Coronary artery (tissue), 2 donors: ENCODE measurements at regions not wholly inside any gene's neighbourhood (a gene's known extent, or its start where the extent isn't known, plus 50 kb on each side); places are given as distances from the start of the nearest gene placed in this dataset.

Experiments used
- DNase-seq: peaks from one replicate; pipeline ENCODE4 v3.0.0-alpha.2; 2017; ENCODE audit warnings: low spot score
- H3K27ac ChIP-seq, 2 donors: fragments of 200-600 bp; sonication (generic); one replicate each; pipeline ENCODE4 v1.5.1; 2016 to 2019
- H3K4me3 ChIP-seq: fragments of 200-600 bp; sonication (generic); 2 replicates; pipeline ENCODE4 v1.5.1; 2016; ENCODE audit warnings: mild to moderate bottlenecking, moderate library complexity
- TF ChIP-seq, protein P1 (sequence below): fragments of 200-600 bp; sonication (generic); IDR thresholded peaks from one replicate; pipeline ENCODE4 v1.5.1; 2019; ENCODE audit warnings: antibody characterized with exemption

DNA sequence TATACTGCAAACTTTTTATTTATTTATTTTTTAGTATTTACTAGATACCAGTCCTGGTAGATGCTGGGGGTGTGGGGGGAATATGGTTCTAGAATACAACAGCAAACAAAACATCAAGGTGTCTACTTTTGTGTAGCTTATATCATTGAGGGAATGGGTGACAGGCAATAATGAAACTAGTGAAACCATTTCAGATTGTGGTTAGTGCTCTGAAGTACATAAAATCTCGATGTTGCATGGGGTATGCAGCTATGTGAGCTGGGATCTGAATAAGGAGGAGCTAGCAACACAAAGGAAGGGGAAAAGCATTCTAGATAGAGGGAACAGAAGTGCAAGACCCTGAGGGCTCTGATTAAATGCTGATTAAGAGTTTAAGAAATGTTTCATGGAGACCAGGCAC is 103.5 kb downstream of the WT1 start:
- Histone ChIP-seq H3K4me3 (no peak overlapping the region), H3K27ac (no peak overlapping the region)
- no peak for DNase-seq
- TF ChIP-seq, protein P1, sequence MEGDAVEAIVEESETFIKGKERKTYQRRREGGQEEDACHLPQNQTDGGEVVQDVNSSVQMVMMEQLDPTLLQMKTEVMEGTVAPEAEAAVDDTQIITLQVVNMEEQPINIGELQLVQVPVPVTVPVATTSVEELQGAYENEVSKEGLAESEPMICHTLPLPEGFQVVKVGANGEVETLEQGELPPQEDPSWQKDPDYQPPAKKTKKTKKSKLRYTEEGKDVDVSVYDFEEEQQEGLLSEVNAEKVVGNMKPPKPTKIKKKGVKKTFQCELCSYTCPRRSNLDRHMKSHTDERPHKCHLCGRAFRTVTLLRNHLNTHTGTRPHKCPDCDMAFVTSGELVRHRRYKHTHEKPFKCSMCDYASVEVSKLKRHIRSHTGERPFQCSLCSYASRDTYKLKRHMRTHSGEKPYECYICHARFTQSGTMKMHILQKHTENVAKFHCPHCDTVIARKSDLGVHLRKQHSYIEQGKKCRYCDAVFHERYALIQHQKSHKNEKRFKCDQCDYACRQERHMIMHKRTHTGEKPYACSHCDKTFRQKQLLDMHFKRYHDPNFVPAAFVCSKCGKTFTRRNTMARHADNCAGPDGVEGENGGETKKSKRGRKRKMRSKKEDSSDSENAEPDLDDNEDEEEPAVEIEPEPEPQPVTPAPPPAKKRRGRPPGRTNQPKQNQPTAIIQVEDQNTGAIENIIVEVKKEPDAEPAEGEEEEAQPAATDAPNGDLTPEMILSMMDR: no peak

DNA sequence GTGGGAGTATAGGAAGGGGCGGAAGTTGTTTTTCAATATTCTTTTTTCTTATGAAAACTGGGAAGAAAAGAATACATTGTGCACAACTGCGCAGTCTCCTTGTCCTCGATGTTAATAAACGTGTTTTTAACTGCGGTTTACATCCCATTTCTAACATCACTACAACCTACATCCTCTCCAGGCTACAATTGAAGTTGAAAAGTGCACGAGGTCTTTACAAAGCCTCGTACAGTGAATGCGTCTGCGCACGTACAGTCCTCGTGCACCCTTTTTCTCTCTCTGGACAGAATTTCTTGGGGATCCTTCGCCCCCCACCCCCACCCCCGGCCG is 102.4 kb downstream of the WT1 start:
- TF ChIP-seq, protein P1: no peak
- peak overlapping the region; percentile 69 for H3K4me3 ChIP-seq
- no peak overlapping the region for H3K27ac ChIP-seq
- DNase-seq: no peak

DNA sequence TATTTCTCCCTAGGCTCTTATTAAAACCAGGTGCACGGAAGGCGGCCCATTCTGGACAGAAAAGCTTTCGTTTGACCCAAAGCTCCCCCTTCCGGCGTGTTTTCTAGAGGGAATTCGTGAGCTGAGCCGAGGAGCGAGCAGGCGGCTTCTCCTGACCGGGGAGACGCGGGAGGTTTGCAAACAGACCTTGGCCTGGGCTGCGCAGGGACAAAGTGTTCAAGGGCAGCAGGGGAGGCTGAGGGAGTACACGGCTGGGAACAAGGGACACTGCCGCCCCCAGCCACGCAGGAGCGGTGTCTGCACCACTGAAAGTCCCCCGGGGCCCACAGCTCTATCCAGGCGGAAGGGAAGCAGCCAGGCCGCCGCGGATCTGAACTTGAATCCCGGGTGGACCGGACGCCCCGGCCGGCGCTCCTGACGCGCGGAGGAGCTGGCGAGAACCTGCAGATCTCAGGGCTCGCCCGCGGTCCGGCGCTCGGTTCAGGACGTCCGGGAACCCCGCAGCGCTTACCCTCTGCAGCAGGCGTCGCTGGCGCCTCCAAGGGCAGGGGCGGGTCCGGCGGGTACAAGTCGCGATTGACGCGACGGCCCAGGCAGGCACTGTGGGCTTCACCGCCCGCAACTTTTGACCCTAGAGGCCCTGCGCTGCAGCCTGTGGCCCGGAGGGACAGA is 101.9 kb downstream of the WT1 start:
- no peak for DNase-seq
- Histone ChIP-seq H3K27ac (no peak overlapping the region), H3K4me3 (peak overlapping the region; percentile 69)
- TF ChIP-seq, protein P1: no peak

DNA sequence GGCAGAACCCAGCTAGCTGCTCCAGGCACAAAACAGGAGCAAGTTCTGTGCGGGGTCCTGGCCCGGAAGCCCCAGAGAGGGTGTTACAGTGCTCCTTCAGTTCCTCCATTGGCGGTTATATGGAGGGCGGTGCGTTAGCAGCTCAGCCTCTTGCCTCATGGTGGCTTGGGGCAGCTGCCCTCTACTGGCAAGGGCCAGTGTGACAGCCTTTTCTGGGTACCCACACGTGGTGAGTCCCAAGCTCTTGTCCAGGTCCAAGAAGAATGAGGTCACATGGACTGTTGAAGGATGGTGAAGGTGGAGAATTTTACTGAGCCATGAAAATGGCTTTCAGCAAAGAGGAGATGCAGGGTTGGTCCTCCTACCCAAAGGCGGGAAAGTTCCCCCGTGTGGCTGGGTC is 100.5 kb downstream of the WT1 start:
- no peak for DNase-seq
- no peak overlapping the region for H3K27ac ChIP-seq
- H3K4me3 ChIP-seq: no peak overlapping the region
- TF ChIP-seq, protein P1: no peak
